OCI-LY7 (cell line): ENCODE measurements at regions not wholly inside any gene's neighbourhood (a gene's known extent, or its start where the extent isn't known, plus 50 kb on each side); places are given as distances from the start of the nearest gene placed in this dataset.

Experiments
- CTCF ChIP-seq: fragments of 200-600 bp; sonication (generic); conservative IDR thresholded peaks from 2 replicates; pipeline ENCODE4 v1.5.1; 2014; ENCODE audit warnings: mild to moderate bottlenecking, antibody characterized with exemption, low read length, moderate library complexity, mixed read lengths
- EZH2phosphoT487 ChIP-seq: fragments of 200-600 bp; sonication (generic); IDR thresholded peaks from 2 replicates; pipeline ENCODE4 v1.6.1; 2018; ENCODE audit warnings: low read depth, borderline replicate concordance, mild to moderate bottlenecking, mixed run types, antibody characterized with exemption, low read length, moderate library complexity, mixed read lengths

DNA sequence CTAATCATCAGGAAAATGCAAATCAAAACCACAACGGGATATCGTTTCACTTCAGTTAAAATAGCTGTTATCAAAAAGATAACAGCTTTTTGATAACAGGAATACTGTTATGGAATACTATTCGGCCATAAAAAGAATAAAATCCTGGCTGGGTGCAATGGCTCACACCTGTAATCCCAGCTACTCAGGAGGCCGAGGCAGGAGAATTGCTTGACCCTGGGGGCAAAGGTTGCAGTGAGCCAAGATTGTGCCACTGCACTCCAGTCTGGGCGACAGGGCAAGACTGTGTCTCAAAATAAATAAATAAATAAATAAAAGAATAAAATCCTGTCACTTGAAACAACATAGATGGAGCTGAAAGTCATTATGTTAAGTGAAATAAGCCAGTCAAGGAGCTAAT is 178.1 kb upstream of the TSC22D2 start:
- no peak for TF ChIP-seq CTCF
- TF ChIP-seq EZH2phosphoT487, result no peak
